SJSA1 (cell line): ENCODE measurements at regions not wholly inside any gene's neighbourhood (a gene's known extent, or its start where the extent isn't known, plus 50 kb on each side); places are given as distances from the start of the nearest gene placed in this dataset.

Experiments used
- DNase-seq, 2 experiments: peaks; one replicate each; pipeline ENCODE4 v3.0.0-alpha.2; 2015 to 2020; ENCODE audit warnings: low spot score in 2 of 2, low read depth in 1 of 2
- H3K27ac ChIP-seq: fragments of 250-450 bp; sonication (Bioruptor Pico); 2 replicates; pipeline ENCODE4 v1.5.1; 2020; ENCODE audit warnings: mild to moderate bottlenecking, moderate library complexity
- H3K27me3 ChIP-seq: fragments of 250-450 bp; sonication (Bioruptor Pico); replicated peaks from 2 replicates; pipeline ENCODE4 v1.5.1; 2020; ENCODE audit warnings: mild to moderate bottlenecking, moderate library complexity
- H3K36me3 ChIP-seq: fragments of 250-450 bp; sonication (Bioruptor Pico); 2 replicates; pipeline ENCODE4 v1.5.1; 2020; ENCODE audit warnings: mild to moderate bottlenecking
- H3K4me1 ChIP-seq: fragments of 250-450 bp; sonication (Bioruptor Pico); replicated peaks from 2 replicates; pipeline ENCODE4 v1.6.1; 2021; ENCODE audit warnings: mild to moderate bottlenecking
- H3K4me3 ChIP-seq: fragments of 250-450 bp; sonication (Bioruptor Pico); 2 replicates; pipeline ENCODE4 v1.5.1; 2020; ENCODE audit warnings: mild to moderate bottlenecking
- H3K9me3 ChIP-seq: fragments of 250-450 bp; sonication (Bioruptor Pico); replicated peaks from 2 replicates; pipeline ENCODE4 v1.5.1; 2020; ENCODE audit warnings: mild to moderate bottlenecking

DNA sequence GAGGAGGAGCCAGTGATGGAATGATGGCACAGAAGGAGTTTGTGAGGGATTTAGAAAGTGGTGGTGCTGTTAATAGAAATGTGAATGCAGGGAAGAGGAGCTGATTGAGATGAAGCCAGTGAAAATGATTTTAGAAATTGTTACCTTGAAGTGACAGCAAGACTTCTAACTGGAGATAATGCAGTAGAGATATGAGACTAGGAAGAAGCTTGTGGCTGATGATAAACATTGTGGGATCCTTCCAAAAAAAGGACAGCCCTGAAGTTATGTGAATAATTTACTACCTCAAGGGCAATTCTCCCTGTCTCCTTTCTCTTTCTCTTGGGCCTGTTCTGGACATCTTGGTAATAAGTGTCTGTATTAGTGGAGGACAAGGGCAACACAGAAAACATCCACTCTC, 138.6 kb downstream of the LSMEM1 start:
- Histone ChIP-seq H3K36me3 (no peaks in the 10 kb centered on the region), H3K4me1 (no peaks in the 10 kb centered on the region), H3K4me3 (no peak overlapping the region)

DNA sequence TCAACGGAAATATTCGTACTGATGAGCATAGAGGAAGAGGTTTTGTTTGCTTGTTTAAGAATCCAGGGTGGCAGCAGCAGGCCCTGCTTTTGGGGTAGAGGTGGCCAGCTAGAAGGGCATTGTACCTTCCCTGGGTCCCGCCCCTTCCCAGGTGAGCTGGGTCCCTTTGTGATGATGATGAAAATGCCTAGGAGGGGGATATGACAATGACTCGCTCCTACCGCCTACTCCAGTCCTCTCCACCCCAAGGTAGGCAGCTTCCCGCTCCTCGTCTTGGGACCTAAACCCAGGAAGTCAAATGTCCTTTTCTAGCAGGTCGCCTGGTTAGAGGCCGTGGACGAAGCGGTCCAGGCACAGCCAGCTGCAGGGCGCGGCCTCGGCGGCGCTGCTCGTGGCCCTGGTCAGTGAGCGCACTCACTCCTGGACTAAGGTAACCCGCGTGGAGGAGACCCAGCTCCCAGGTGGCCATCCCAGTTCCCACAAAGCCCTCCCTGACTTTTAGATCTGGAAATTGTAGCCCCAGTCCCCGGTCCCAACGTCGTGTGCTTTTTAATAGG, 141.4 kb downstream of the LSMEM1 start:
- H3K4me3 ChIP-seq: no peak overlapping the region
- no peaks in the 10 kb centered on the region for H3K9me3 ChIP-seq
- no peaks in the 10 kb centered on the region for H3K36me3 ChIP-seq
- H3K27ac ChIP-seq: no peak overlapping the region
- H3K27me3 ChIP-seq: no peaks in the 10 kb centered on the region
- DNase-seq: no peak
- H3K4me1 ChIP-seq: no peaks in the 10 kb centered on the region

More for the DNA sequence above, 138.6 kb downstream of the LSMEM1 start:
- no peak for DNase-seq
- H3K9me3 ChIP-seq: no peaks in the 10 kb centered on the region
- no peak overlapping the region for H3K27ac ChIP-seq
- no peaks in the 10 kb centered on the region for H3K27me3 ChIP-seq

DNA sequence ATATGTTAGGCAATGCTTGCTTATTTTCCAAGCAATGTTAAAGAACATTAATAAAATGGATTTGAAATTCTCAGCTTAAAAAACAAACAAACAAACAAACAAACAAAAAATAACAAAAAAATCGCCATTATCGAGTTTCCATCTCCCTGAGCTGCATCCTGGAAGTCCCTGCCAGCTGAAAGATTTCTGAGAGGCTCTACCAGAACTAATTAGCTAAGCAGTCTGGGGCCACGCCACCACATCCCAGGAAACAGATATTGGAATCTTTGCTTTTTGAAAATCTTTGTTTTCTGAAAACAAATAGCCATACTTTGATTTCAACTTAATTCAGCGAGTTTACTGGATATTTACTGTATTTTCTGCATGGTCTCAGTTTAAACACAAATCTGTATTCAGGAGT, 143.6 kb downstream of the LSMEM1 start:
- H3K9me3 ChIP-seq: no peaks in the 10 kb centered on the region
- no peak overlapping the region for H3K27ac ChIP-seq
- H3K4me1 ChIP-seq: no peaks in the 10 kb centered on the region
- no peaks in the 10 kb centered on the region for H3K27me3 ChIP-seq
- no peak for DNase-seq
- no peak overlapping the region for H3K4me3 ChIP-seq
- H3K36me3 ChIP-seq: no peaks in the 10 kb centered on the region

DNA sequence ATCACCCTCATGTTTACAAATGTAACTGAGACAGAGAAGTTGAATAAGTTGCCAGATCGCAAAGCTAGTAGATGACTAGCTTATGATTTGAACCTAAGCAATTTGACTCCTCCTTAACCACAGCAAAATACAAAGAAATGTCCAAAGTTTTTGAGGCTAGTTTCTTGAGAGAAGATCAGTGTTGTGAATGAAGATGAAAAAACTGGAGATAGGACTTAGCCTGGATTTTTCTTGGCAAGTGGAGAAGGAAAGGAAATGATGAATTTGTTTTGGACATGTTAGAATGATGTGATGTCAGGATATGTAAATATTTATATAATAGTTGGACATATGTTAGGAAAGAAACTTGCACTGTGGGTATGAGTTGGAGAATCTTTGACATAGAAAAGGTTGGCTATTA, 149.8 kb downstream of the LSMEM1 start:
- no peaks in the 10 kb centered on the region for H3K36me3 ChIP-seq
- no peaks in the 10 kb centered on the region for H3K9me3 ChIP-seq
- no peak overlapping the region for H3K4me3 ChIP-seq
- H3K27me3 ChIP-seq: no peaks in the 10 kb centered on the region
- H3K4me1 ChIP-seq: no peaks in the 10 kb centered on the region
- no peak for DNase-seq
- H3K27ac ChIP-seq: no peak overlapping the region

DNA sequence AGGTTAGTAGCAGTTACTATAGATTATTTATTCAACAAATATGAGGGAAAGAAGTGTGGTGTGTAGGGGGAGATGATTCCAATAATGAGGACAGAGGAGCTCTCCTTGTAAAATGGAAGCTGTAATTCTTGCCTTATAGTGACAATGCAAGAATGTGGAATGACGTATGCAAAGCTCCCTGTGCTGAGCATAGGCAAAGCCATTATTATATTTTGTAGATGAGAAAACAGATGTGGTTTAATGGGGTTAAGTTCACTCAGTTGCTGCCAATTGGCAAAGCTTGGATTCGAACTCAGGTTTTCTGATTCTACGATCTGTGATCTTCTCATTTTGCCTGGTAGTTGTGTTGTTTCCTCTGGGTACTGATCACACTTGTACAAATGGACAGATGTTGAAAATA, 153.3 kb downstream of the LSMEM1 start:
- Histone ChIP-seq H3K4me3 (no peak overlapping the region), H3K36me3 (no peaks in the 10 kb centered on the region)

DNA sequence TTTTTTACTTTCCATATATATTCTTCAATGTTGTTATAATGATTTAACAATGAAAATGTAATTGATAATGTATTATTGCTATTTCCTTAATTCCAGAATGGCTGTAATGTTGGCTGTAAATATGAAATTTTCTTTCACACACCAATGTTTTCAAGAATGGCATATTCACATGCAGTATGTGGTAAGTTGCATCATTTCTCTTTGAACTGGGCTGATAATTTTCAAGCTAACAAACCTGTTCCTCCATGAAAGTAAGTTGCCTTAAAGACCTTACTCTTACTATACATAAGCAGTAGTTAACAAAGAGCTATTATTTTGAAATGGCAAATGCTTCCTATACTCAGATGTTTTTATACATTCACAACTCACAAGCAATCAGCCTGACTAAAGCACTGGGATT, 154.5 kb downstream of the TMEM168 start:
- Histone ChIP-seq H3K36me3 (no peaks in the 10 kb centered on the region), H3K9me3 (no peaks in the 10 kb centered on the region)
- no peak for DNase-seq

More for the DNA sequence above, 153.3 kb downstream of the LSMEM1 start:
- H3K27me3 ChIP-seq: no peaks in the 10 kb centered on the region
- H3K9me3 ChIP-seq: no peaks in the 10 kb centered on the region
- no peak for DNase-seq
- no peak overlapping the region for H3K27ac ChIP-seq
- no peaks in the 10 kb centered on the region for H3K4me1 ChIP-seq

DNA sequence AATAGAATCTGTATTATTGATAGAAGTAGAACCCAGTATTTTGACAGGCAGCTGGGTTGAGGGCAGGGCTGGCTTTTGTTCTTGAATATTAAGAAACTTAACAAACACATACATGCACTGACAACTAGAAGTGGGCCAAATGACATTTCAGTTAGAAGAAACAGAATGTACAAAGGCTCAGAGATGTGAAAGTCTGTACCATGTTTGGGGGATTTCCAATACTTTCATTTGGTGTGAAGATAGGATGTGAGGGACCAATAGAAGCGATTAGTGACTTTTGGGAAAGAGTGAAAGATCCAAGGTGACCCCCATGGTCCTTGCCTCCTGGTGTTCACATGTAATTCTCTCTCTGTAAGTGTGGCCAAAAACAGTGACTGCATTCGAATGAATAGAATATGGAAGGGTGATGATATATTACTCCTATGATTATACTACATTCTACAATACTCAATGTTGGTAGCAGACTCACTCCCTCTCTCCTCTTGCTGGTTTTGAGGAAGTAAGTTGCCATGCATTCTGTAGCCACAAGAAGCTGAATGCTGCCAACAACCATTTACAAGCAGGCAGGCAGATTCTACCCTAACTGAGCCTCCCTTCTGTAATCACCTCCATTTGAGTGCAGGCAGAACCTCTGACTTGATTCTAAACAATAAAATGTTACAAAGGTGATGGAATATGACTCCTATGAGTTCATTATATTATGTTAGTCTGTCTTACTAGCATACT, 151.4 kb downstream of the TMEM168 start:
- Histone ChIP-seq H3K9me3 (no peaks in the 10 kb centered on the region), H3K27me3 (no peaks in the 10 kb centered on the region), H3K36me3 (no peaks in the 10 kb centered on the region), H3K4me3 (no peak overlapping the region), H3K4me1 (no peaks in the 10 kb centered on the region), H3K27ac (no peak overlapping the region)
- no peak for DNase-seq

More for the DNA sequence above, 154.5 kb downstream of the TMEM168 start:
- H3K27ac ChIP-seq: no peak overlapping the region
- no peaks in the 10 kb centered on the region for H3K27me3 ChIP-seq
- no peaks in the 10 kb centered on the region for H3K4me1 ChIP-seq
- H3K4me3 ChIP-seq: no peak overlapping the region

DNA sequence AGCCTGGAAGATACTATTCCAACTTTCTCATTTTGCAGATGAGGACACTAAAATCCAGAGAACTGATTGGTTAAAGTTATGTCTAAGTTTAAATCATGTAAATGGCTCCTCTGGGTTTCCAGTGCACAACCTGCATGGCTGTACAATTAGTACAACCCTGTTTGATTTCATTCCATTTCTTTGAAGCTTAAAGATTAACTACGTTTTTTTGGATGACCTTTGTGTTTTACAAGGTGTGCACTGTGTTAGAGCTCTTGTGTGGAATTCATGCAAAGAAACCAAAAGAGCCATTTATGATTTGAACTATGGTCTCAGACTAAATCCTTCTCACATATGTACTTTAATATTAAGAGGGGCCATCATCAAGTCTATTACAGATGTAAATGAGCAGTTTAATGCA, 149.5 kb downstream of the TMEM168 start:
- Histone ChIP-seq H3K36me3 (no peaks in the 10 kb centered on the region), H3K9me3 (no peaks in the 10 kb centered on the region), H3K4me1 (no peaks in the 10 kb centered on the region), H3K4me3 (no peak overlapping the region), H3K27me3 (no peaks in the 10 kb centered on the region), H3K27ac (no peak overlapping the region)
- DNase-seq: no peak

DNA sequence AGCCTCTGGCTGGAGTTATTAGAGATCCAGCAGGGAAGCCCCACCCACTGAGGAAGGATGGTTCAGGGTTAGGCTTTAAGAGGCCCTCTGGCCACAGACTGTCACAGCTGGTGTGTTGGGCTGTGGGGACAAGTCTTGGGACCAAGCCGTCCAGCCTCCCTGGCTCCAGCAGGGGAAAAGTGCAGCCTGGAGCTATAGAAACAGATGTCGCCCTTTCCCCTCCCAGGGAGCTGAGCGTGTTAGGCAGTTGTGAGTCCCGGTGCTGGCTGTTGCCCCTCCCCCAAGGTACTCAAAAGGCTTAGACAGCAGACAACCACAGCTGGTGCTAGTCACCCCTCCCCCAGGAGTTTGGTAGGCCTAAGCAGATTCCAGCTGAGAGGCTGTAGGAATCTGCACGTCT, 143.4 kb downstream of the TMEM168 start:
- Histone ChIP-seq H3K27ac (no peak overlapping the region), H3K36me3 (no peaks in the 10 kb centered on the region), H3K9me3 (0 out of 2 replicates have a peak, but pooled peaks cover 3% of the 10 kb centered on the region), H3K27me3 (no peaks in the 10 kb centered on the region), H3K4me3 (no peak overlapping the region), H3K4me1 (no peaks in the 10 kb centered on the region)
- no peak for DNase-seq

DNA sequence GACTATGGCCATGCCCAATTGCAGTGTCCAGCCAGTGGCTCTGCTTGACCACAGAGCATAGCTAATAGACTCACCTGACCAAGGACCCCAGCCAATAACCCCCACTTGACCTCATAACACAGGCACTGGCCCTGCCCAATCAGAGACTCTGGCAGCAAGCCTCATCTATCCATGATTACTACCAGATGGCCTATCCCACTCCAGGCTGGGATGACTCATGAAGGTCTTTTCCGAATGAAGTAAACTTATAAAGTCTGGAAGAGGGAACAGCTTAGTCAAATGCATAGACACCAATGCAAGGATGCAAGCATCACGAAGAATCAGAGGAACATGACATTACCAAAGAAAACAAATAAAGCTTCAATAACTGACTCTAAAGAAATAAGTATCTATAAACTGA, 141.4 kb downstream of the TMEM168 start:
- Histone ChIP-seq H3K27me3 (no peaks in the 10 kb centered on the region), H3K4me1 (no peaks in the 10 kb centered on the region), H3K27ac (no peak overlapping the region), H3K4me3 (no peak overlapping the region), H3K9me3 (0 out of 2 replicates have a peak, but pooled peaks cover 3% of the 10 kb centered on the region), H3K36me3 (no peaks in the 10 kb centered on the region)
- DNase-seq: no peak

DNA sequence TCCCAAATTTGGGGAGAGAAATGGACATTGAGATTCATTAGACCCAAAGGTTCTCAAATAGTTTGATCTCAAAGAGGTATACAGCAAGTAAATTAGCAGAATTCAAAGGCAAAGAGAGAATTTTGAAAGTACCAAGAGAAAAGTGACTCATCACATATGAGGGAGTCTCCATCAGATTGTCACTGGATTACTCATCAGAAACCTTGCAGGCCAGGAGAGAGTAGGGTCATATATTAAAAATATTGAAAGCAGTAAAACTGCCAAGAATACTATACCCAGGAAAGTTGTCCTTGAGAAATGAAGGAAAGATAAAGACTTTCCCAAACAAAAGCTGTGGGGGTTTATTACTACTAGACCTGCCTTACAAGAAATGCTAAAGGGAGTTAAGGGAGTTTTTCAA, 140.6 kb downstream of the TMEM168 start:
- H3K9me3 ChIP-seq: 0 out of 2 replicates have a peak, but pooled peaks cover 3% of the 10 kb centered on the region
- no peak overlapping the region for H3K27ac ChIP-seq
- H3K36me3 ChIP-seq: no peaks in the 10 kb centered on the region
- H3K4me3 ChIP-seq: no peak overlapping the region
- no peaks in the 10 kb centered on the region for H3K27me3 ChIP-seq
- no peak for DNase-seq
- H3K4me1 ChIP-seq: no peaks in the 10 kb centered on the region

DNA sequence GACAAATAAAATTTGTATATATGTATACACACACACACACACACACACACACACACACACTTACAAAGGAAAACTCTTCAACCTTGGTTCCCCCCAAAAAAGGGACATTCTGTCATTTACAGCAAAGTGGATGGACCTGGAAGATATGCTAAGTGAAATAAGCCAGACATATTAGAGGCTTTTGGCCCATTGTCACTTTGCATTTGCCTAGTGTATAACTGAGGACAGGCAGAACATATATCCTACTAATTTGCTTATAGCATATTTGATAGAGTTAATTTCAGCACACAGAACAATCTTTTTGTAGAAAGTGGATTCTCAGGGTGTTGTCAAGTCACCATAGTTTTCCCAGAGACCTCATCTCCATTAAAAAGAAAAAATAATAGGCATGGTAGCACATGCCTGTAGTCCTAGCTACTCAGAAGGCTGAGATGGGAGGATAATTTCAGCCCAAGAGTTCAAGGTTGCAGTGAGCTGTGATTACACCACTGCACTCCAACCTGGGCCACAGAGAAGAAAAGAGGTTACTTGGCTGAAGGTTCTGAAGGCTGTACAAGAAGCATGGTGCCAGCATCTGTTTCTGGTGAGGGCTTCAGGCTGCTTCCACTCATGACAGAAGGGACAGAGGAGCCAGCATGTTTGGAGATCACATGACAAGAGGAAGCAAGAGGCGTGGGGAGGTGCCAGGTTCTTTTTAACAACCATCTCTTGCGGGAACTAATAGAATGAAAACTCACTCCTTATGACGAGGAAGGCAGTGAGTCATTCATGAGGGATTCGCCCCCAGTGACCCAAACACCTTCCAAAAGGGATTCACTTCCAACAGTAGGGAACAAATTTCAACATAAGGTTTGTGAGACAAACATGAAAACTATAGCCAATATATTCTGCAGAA, 135.6 kb downstream of the TMEM168 start:
- no peak for DNase-seq
- Histone ChIP-seq H3K27ac (no peak overlapping the region), H3K27me3 (no peaks in the 10 kb centered on the region)

DNA sequence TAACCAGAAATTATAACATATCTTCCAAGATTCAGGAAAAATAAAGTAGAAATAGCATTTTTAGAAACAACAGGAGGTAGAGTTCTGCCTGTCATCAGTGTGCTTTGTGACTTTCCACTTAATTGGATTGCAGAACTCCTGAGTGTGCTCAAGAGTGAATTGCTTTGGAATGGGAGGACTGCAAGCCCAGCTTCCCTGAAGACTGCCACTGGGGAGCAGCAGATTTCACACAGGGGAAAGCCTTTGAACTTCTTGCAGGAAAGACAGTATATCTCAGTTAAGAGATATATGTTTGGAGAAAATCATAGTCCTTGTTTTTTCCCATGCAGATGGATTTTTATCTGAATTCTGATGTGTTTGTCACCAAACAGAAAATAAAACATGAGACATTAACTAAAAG, 124.5 kb downstream of the TMEM168 start:
- H3K27me3 ChIP-seq: no peaks in the 10 kb centered on the region
- no peaks in the 10 kb centered on the region; the same call in 1 of the 2 replicates for H3K9me3 ChIP-seq
- H3K4me1 ChIP-seq: no peaks in the 10 kb centered on the region
- DNase-seq: no peak
- no peaks in the 10 kb centered on the region for H3K36me3 ChIP-seq
- H3K4me3 ChIP-seq: no peak overlapping the region
- H3K27ac ChIP-seq: no peak overlapping the region

More for the DNA sequence above, 135.6 kb downstream of the TMEM168 start:
- Histone ChIP-seq H3K4me3 (no peak overlapping the region), H3K4me1 (no peaks in the 10 kb centered on the region), H3K36me3 (no peaks in the 10 kb centered on the region), H3K9me3 (no peaks in the 10 kb centered on the region)

DNA sequence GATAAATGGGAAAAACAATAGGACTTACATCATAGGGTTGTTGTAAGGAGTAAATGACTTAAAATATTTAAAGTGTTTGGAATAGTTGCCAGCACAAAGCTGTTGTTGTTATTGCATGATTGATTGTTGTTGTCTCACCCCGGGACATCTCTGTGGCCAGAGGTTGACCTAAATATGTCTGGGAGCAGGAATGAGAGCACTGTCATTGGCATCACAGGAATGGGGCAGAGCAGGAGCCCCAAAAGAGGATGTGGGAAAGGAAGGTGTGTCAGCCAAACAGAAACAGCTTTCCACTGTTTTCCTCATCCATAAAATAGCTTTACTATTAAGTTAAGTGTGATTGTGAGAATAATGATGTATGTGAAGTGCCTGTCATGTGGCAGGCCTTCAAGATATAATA, 121.6 kb downstream of the TMEM168 start:
- DNase-seq: no peak
- no peak overlapping the region for H3K27ac ChIP-seq
- no peaks in the 10 kb centered on the region; the same call in 1 of the 2 replicates for H3K9me3 ChIP-seq
- no peak overlapping the region for H3K4me3 ChIP-seq
- no peaks in the 10 kb centered on the region for H3K36me3 ChIP-seq
- no peaks in the 10 kb centered on the region for H3K27me3 ChIP-seq
- H3K4me1 ChIP-seq: no peaks in the 10 kb centered on the region
